ENCODE measurements at regions not wholly inside any gene's neighbourhood (a gene's known extent, or its start where the extent isn't known, plus 50 kb on each side); places are given as distances from the start of the nearest gene placed in this dataset.
"Not testable (repeated sequence)": the region's sequence is repeated elsewhere in the genome, so short reads cannot be mapped to it uniquely, and the experiment has no call there.

GRCh38 chr12:83261998-83262397, 575.3 kb downstream of the TMTC2 start:
- no peak for DNase-seq

GRCh38 chr12:83260126-83260525, 573.4 kb downstream of the TMTC2 start:
- not testable (repeated sequence) for DNase-seq

- DNase-seq = no peak
Observed at GRCh38 chr12:83257726-83258125, 571.0 kb downstream of the TMTC2 start.

GRCh38 chr12:83256562-83256961, 569.9 kb downstream of the TMTC2 start:
- DNase-seq = no peak

- no peak for DNase-seq
Observed at GRCh38 chr12:83250866-83251265, 564.2 kb downstream of the TMTC2 start.

GRCh38 chr12:83245156-83245555, 558.5 kb downstream of the TMTC2 start:
- DNase-seq = no peak

- DNase-seq = no peak
Observed at GRCh38 chr12:83244001-83244400, 557.3 kb downstream of the TMTC2 start.

GRCh38 chr12:83233987-83234386, 547.3 kb downstream of the TMTC2 start:
- DNase-seq = not testable (repeated sequence)

GRCh38 chr12:83226960-83227359, 540.3 kb downstream of the TMTC2 start:
- not testable (repeated sequence) for DNase-seq

GRCh38 chr12:83225806-83226205, 539.1 kb downstream of the TMTC2 start:
- no peak for DNase-seq

- no peak for DNase-seq
Observed at GRCh38 chr12:83224012-83224411, 537.3 kb downstream of the TMTC2 start.

GRCh38 chr12:83220774-83221173, 534.1 kb downstream of the TMTC2 start:
- no peak for DNase-seq

- DNase-seq = no peak
Observed at GRCh38 chr12:83216230-83216629, 529.5 kb downstream of the TMTC2 start.

GRCh38 chr12:83214185-83214584, 527.5 kb downstream of the TMTC2 start:
- no peak for DNase-seq

- no peak for DNase-seq
Observed at GRCh38 chr12:83210933-83211332, 524.2 kb downstream of the TMTC2 start.

GRCh38 chr12:83199069-83199468, 512.4 kb downstream of the TMTC2 start:
- DNase-seq = peak in 1 of 51 donors; percentile 1

GRCh38 chr12:83198291-83199015, 511.7 kb downstream of the TMTC2 start:
- no peak for DNase-seq

GRCh38 chr12:83197483-83197914, 510.8 kb downstream of the TMTC2 start:
- no peak for DNase-seq

GRCh38 chr12:83196694-83197350, 510.1 kb downstream of the TMTC2 start:
- no peak for DNase-seq

- no peak for DNase-seq
Observed at GRCh38 chr12:83190631-83191390, 504.1 kb downstream of the TMTC2 start.

GRCh38 chr12:83186419-83186818, 499.7 kb downstream of the TMTC2 start:
- DNase-seq = no peak

- DNase-seq = no peak
Observed at GRCh38 chr12:83185241-83185640, 498.5 kb downstream of the TMTC2 start.

Data from hypothalamus (tissue), 51 donors.